Panc1 (cell line): ENCODE measurements at regions not wholly inside any gene's neighbourhood (a gene's known extent, or its start where the extent isn't known, plus 50 kb on each side); places are given as distances from the start of the nearest gene placed in this dataset.

Source experiments
- ATAC-seq: fragments of 200-7000 bp; cut with Tn5 transposase; 2 replicates; pipeline ENCODE4 v1.9.1; 2020; ENCODE audit warnings: mild to moderate bottlenecking, moderate library complexity
- BruUV-seq: library from RNA; stranded (reverse); fragments of 400-500 nt; replicated peaks from 2 replicates; lab custom pipeline; 2021; lab: Mats Ljungman, UMichigan
- CTCF ChIA-PET: fragments of 300-600 bp; sonication (Branson Sonifier 250); formaldehyde crosslinking; loops from one replicate; lab custom pipeline; 2022; ENCODE audit warnings: antibody characterized with exemption; lab: Charles Lee
- POLR2A ChIA-PET: fragments of 300-600 bp; sonication (Branson Sonifier 250); formaldehyde crosslinking; loops from one replicate; lab custom pipeline; 2022; ENCODE audit warnings: antibody characterized with exemption; lab: Charles Lee
- DNase-seq: peaks from one replicate; pipeline ENCODE4 v3.0.0-alpha.2; 2010; ENCODE audit warnings: low read depth, low spot score
- H3K27ac ChIP-seq: 2 replicates; pipeline ENCODE4 v1.5.1; 2011; ENCODE audit warnings: mild to moderate bottlenecking, low read length, inconsistent platforms
- H3K27me3 ChIP-seq: fragments of 200-500 bp; sonication (Bioruptor generic); 2 replicates; pipeline ENCODE4 v1.6.0; 2014; ENCODE audit warnings: low read length, inconsistent platforms; ENCODE audit not compliant: control insufficient read depth, insufficient read depth
- H3K36me3 ChIP-seq: fragments of 200-500 bp; sonication (Bioruptor generic); 2 replicates; pipeline ENCODE4 v1.5.1; 2014; ENCODE audit warnings: inconsistent platforms, mild to moderate bottlenecking, low read length, moderate library complexity; ENCODE audit not compliant: control insufficient read depth, insufficient read depth
- H3K4me1 ChIP-seq: 2 replicates; pipeline ENCODE4 v1.5.1; 2011; ENCODE audit warnings: inconsistent platforms, mild to moderate bottlenecking, low read length, moderate library complexity; ENCODE audit not compliant: control insufficient read depth, insufficient read depth
- H3K4me3 ChIP-seq, 2 experiments: 2 replicates each; pipeline ENCODE4 v1.5.1; 2011 to 2012; ENCODE audit warnings: low read depth in 2 of 2, low read length in 2 of 2, mild to moderate bottlenecking in 2 of 2, inconsistent platforms in 1 of 2, moderate library complexity in 1 of 2
- H3K9me3 ChIP-seq: fragments of 200-500 bp; sonication (Bioruptor generic); 2 replicates; pipeline ENCODE4 v1.5.1; 2014; ENCODE audit warnings: low read depth, mild to moderate bottlenecking, inconsistent platforms, low read length, moderate library complexity; ENCODE audit not compliant: control insufficient read depth, insufficient read depth
- CTCF ChIP-seq: fragments of 450-650 bp; IDR thresholded peaks from 2 replicates; pipeline ENCODE4 v1.5.1; 2017; ENCODE audit warnings: mild to moderate bottlenecking
- POLR2AphosphoS5 ChIP-seq: IDR thresholded peaks from 2 replicates; pipeline ENCODE4 v1.6.1; 2012; ENCODE audit warnings: mild to moderate bottlenecking, low read depth, low read length, moderate library complexity
- REST ChIP-seq, 2 experiments: IDR thresholded peaks; 2 replicates each; pipeline ENCODE4 v1.6.1; 2011 to 2012; ENCODE audit warnings: low read depth in 2 of 2, control low read depth in 1 of 2, low read length in 1 of 2, mild to moderate bottlenecking in 1 of 2, moderate library complexity in 1 of 2; ENCODE audit not compliant: insufficient read depth in 1 of 2
- SIN3A ChIP-seq: IDR thresholded peaks from 2 replicates; pipeline ENCODE4 v1.6.1; 2012; ENCODE audit warnings: low read depth, mild to moderate bottlenecking, low read length, moderate library complexity, borderline replicate concordance; ENCODE audit not compliant: insufficient read depth
- TCF7L2 ChIP-seq: IDR thresholded peaks from 2 replicates; pipeline ENCODE4 v1.6.1; 2011; ENCODE audit warnings: mild to moderate bottlenecking, low read depth, low read length, inconsistent platforms
- in situ Hi-C: cut with HindIII; loops from 2 replicates; pipeline ENCODE4 v1.10.0; 2016; ENCODE audit warnings: low sequenced_read_pairs, low pct_unique_long_range_greater_than_20kb
- intact Hi-C: fragments of 100-400 bp; cut with micrococcal nuclease; formaldehyde crosslinking; loops from one replicate; pipeline ENCODE4 v1.10.0; 2022; ENCODE audit not compliant: unreplicated experiment

- intact Hi-C loops: no loop called here
- DNase-seq (no peak), ATAC-seq (no peak)
- H3K9me3 ChIP-seq: no peaks in the 10 kb centered on the region; the same call in 1 of the 2 replicates
- no peaks in the 10 kb centered on the region for H3K4me1 ChIP-seq
- BruUV-seq: no TSS peak
- ChIA-PET CTCF (no interaction called here), POLR2A (no interaction called here)
- in situ Hi-C loops: no loop called here
- H3K27me3 ChIP-seq: no peaks in the 10 kb centered on the region
- no peak overlapping the region for H3K4me3 ChIP-seq
- TF ChIP-seq TCF7L2 (no peak), REST (IDR thresholded peaks at IDR 0.05; ENCODE audit: insufficient read depth in 1 of 2, low read depth in 2 of 2, low read length in 1 of 2) (no peak), CTCF (no peak), SIN3A (no peak), POLR2AphosphoS5 (no peak)
- no peak overlapping the region for H3K27ac ChIP-seq
- no peaks in the 10 kb centered on the region for H3K36me3 ChIP-seq
These were observed 558.7 kb downstream of the TUSC7 start for GRCh38 chr3:117268318-117268717.

GRCh38 chr3:117272274-117272673 is 562.7 kb downstream of the TUSC7 start:
- ATAC-seq (no peak), DNase-seq (no peak)
- in situ Hi-C loops: no loop called here
- no peaks in the 10 kb centered on the region for H3K36me3 ChIP-seq
- no peaks in the 10 kb centered on the region for H3K27me3 ChIP-seq
- ChIA-PET POLR2A (no interaction called here), CTCF (no interaction called here)
- no peaks in the 10 kb centered on the region; the same call in 1 of the 2 replicates for H3K9me3 ChIP-seq
- intact Hi-C loops: no loop called here
- BruUV-seq: no TSS peak
- no peak overlapping the region for H3K4me3 ChIP-seq
- no peaks in the 10 kb centered on the region for H3K4me1 ChIP-seq
- no peak overlapping the region for H3K27ac ChIP-seq
- no peak for TF ChIP-seq SIN3A
- TF ChIP-seq POLR2AphosphoS5: no peak
- no peak for TF ChIP-seq REST (IDR thresholded peaks at IDR 0.05; ENCODE audit: insufficient read depth in 1 of 2, low read depth in 2 of 2, low read length in 1 of 2)
- TF ChIP-seq TCF7L2: no peak
- TF ChIP-seq CTCF: no peak
